Mesenchymal stem cell (in vitro differentiated cells and primary cell): ENCODE measurements at regions not wholly inside any gene's neighbourhood (a gene's known extent, or its start where the extent isn't known, plus 50 kb on each side); places are given as distances from the start of the nearest gene placed in this dataset.

ENCODE experiments used
- DNase-seq: peaks from one replicate; pipeline ENCODE4 v3.0.0-alpha.2; 2013
- H2AFZ ChIP-seq: one replicate; pipeline ENCODE4 v1.6.1; 2013; ENCODE audit warnings: low read depth, mild to moderate bottlenecking, control low read depth, inconsistent platforms, low read length, moderate library complexity
- H2AK5ac ChIP-seq: 2 replicates; pipeline ENCODE4 v1.6.1; 2013; ENCODE audit warnings: low read length, moderate library complexity, mild to moderate bottlenecking, inconsistent platforms; ENCODE audit not compliant: severe bottlenecking
- H2BK120ac ChIP-seq: one replicate; pipeline ENCODE4 v1.6.1; 2013; ENCODE audit warnings: low read depth, mild to moderate bottlenecking, inconsistent platforms, low read length, moderate library complexity
- H2BK12ac ChIP-seq, 2 experiments: one replicate each; pipeline ENCODE4 v1.6.1; 2013; ENCODE audit warnings: inconsistent platforms in 2 of 2, low read length in 2 of 2, mild to moderate bottlenecking in 2 of 2, moderate library complexity in 2 of 2, control low read depth in 1 of 2
- H2BK15ac ChIP-seq: one replicate; pipeline ENCODE4 v1.6.1; 2013; ENCODE audit warnings: mild to moderate bottlenecking, low read depth, inconsistent platforms; ENCODE audit not compliant: poor library complexity, severe bottlenecking
- H2BK5ac ChIP-seq: 2 replicates; pipeline ENCODE4 v1.6.1; 2013; ENCODE audit warnings: low read depth, mild to moderate bottlenecking, low read length, control low read depth, inconsistent platforms; ENCODE audit not compliant: poor library complexity, severe bottlenecking
- H3K14ac ChIP-seq, 2 experiments: one replicate each; pipeline ENCODE4 v1.6.1; 2013; ENCODE audit warnings: inconsistent platforms in 2 of 2, low read length in 2 of 2, control low read depth in 1 of 2, mild to moderate bottlenecking in 1 of 2, moderate library complexity in 1 of 2
- H3K18ac ChIP-seq, 2 experiments: one replicate each; pipeline ENCODE4 v1.6.1; 2013; ENCODE audit warnings: inconsistent platforms in 2 of 2, low read length in 2 of 2, control low read depth in 1 of 2, low read depth in 1 of 2, mild to moderate bottlenecking in 1 of 2
- H3K23ac ChIP-seq, 2 experiments: one replicate each; pipeline ENCODE4 v1.6.1; 2013; ENCODE audit warnings: inconsistent platforms in 2 of 2, low read length in 2 of 2, mild to moderate bottlenecking in 2 of 2, moderate library complexity in 2 of 2, control low read depth in 1 of 2
- H3K27ac ChIP-seq: 2 replicates; pipeline ENCODE4 v1.5.1; 2013; ENCODE audit warnings: mild to moderate bottlenecking, moderate library complexity, low read length, control low read depth, inconsistent platforms; ENCODE audit not compliant: poor library complexity, severe bottlenecking
- H3K27me3 ChIP-seq, 2 experiments: 2 replicates each; pipeline versions ENCODE4 v1.6.1 to v1.7.0; 2013; ENCODE audit warnings: low read length in 2 of 2, mild to moderate bottlenecking in 2 of 2, moderate library complexity in 2 of 2, control low read depth in 1 of 2, inconsistent platforms in 1 of 2; ENCODE audit not compliant: control insufficient read depth in 1 of 2, insufficient read depth in 1 of 2
- H3K36me3 ChIP-seq, 2 experiments: 2 replicates each; pipeline versions ENCODE4 v1.6.1 to v1.7.0; 2013; ENCODE audit warnings: low read length in 2 of 2, control low read depth in 1 of 2, inconsistent platforms in 1 of 2, low read depth in 1 of 2, mild to moderate bottlenecking in 1 of 2; ENCODE audit not compliant: insufficient read depth in 2 of 2, control insufficient read depth in 1 of 2
- H3K4ac ChIP-seq, 2 experiments: one replicate each; pipeline ENCODE4 v1.6.1; 2013; ENCODE audit warnings: inconsistent platforms in 2 of 2, low read length in 2 of 2, mild to moderate bottlenecking in 2 of 2, moderate library complexity in 2 of 2, control low read depth in 1 of 2, low read depth in 1 of 2
- H3K4me1 ChIP-seq: 2 replicates; pipeline ENCODE4 v1.6.1; 2013; ENCODE audit warnings: low read depth, low read length, control low read depth; ENCODE audit not compliant: control insufficient read depth, insufficient read depth
- H3K4me2 ChIP-seq: 2 replicates; pipeline ENCODE4 v1.6.1; 2013; ENCODE audit warnings: low read length, mild to moderate bottlenecking, inconsistent platforms; ENCODE audit not compliant: poor library complexity, severe bottlenecking
- H3K4me3 ChIP-seq, 2 experiments: 2 replicates each; pipeline versions ENCODE4 v1.5.1 to v1.7.0; 2013; ENCODE audit warnings: low read length in 2 of 2, mild to moderate bottlenecking in 2 of 2, control low read depth in 1 of 2, low read depth in 1 of 2; ENCODE audit not compliant: insufficient read depth in 1 of 2
- H3K79me1 ChIP-seq: replicated peaks from 2 replicates; pipeline ENCODE4 v1.6.1; 2013; ENCODE audit warnings: mild to moderate bottlenecking, control low read depth, low read length, inconsistent platforms; ENCODE audit not compliant: poor library complexity, severe bottlenecking
- H3K9ac ChIP-seq: 2 replicates; pipeline ENCODE4 v1.7.0; 2013; ENCODE audit warnings: mild to moderate bottlenecking, low read length, moderate library complexity
- H3K9me3 ChIP-seq: 2 replicates; pipeline ENCODE4 v1.7.0; 2013; ENCODE audit warnings: mild to moderate bottlenecking, low read length; ENCODE audit not compliant: control insufficient read depth
- H4K8ac ChIP-seq: one replicate; pipeline ENCODE4 v1.6.1; 2013; ENCODE audit warnings: inconsistent platforms, mild to moderate bottlenecking, low read length, moderate library complexity
- H4K91ac ChIP-seq: one replicate; pipeline ENCODE4 v1.6.1; 2013; ENCODE audit warnings: mild to moderate bottlenecking, low read length, inconsistent platforms
- WGBS: methylation state at CpG from one replicate; pipeline ENCODE4 v1.1.7; 2013; ENCODE audit warnings: mixed read lengths; 5-methylcytosine and 5-hydroxymethylcytosine counted together

- Histone ChIP-seq H2AFZ (no peak overlapping the region), H3K27me3 (no peaks in the 10 kb centered on the region), H2BK5ac (no peak overlapping the region), H3K9ac (no peak overlapping the region), H3K4ac (no peak overlapping the region), H3K9me3 (no peaks in the 10 kb centered on the region), H4K91ac (peak overlapping the region; percentile 35), H4K8ac (no peak overlapping the region), H3K36me3 (no peaks in the 10 kb centered on the region), H3K18ac (peak overlapping the region in 1 of 2 experiments; percentile 52), H2BK120ac (no peak overlapping the region), H3K4me1 (peaks cover 15% of the 10 kb centered on the region), H2AK5ac (peak overlapping the region; percentile 37), H3K23ac (no peak overlapping the region), H2BK12ac (peak overlapping the region in 1 of 2 experiments; percentile 35), H3K79me1 (no peaks in the 10 kb centered on the region), H3K14ac (no peak overlapping the region), H3K4me2 (no peak overlapping the region), H2BK15ac (no peak overlapping the region), H3K4me3 (no peak overlapping the region), H3K27ac (peak overlapping the region; percentile 98)
- no peak for DNase-seq
- WGBS, result 100% methylated on average over 1 of the region's 1 CpG
These were observed 326.9 kb downstream of the SLITRK5 start for GRCh38 chr13:87998081-87998480.

GRCh38 chr13:87999240-87999700 is 328.1 kb downstream of the SLITRK5 start:
- no peak overlapping the region for H3K9ac ChIP-seq
- no peak overlapping the region for H2BK120ac ChIP-seq
- peak overlapping the region; percentile 76 for H2BK5ac ChIP-seq
- H2BK15ac ChIP-seq, result no peak overlapping the region
- no peak overlapping the region for H3K4me3 ChIP-seq
- no peak overlapping the region for H2AK5ac ChIP-seq
- 3% methylated on average over 1 of the region's 1 CpG for WGBS
- H3K27me3 ChIP-seq, result no peaks in the 10 kb centered on the region
- H3K36me3 ChIP-seq, result no peaks in the 10 kb centered on the region
- H3K18ac ChIP-seq, result no peak overlapping the region
- H3K4me2 ChIP-seq, result no peak overlapping the region
- H4K8ac ChIP-seq, result peak overlapping the region; percentile 35
- no peaks in the 10 kb centered on the region for H3K79me1 ChIP-seq
- peak; percentile 53 for DNase-seq
- H3K4ac ChIP-seq, result no peak overlapping the region
- no peak overlapping the region for H4K91ac ChIP-seq
- no peak overlapping the region for H2BK12ac ChIP-seq
- no peak overlapping the region for H3K23ac ChIP-seq
- no peaks in the 10 kb centered on the region for H3K9me3 ChIP-seq
- H3K27ac ChIP-seq, result peak overlapping the region; percentile 98
- H3K4me1 ChIP-seq, result peaks cover 15% of the 10 kb centered on the region
- no peak overlapping the region for H3K14ac ChIP-seq
- no peak overlapping the region for H2AFZ ChIP-seq

- peak overlapping the region; percentile 43 to 94 for H2BK12ac ChIP-seq
- H2BK5ac ChIP-seq, result peak overlapping the region; percentile 93
- no peak overlapping the region for H3K4me2 ChIP-seq
- H2BK120ac ChIP-seq, result no peak overlapping the region
- H4K91ac ChIP-seq, result peak overlapping the region; percentile 5
- no peak overlapping the region for H3K9ac ChIP-seq
- H3K14ac ChIP-seq, result no peak overlapping the region
- peak overlapping the region; percentile 96 for H3K27ac ChIP-seq
- no peak overlapping the region for H3K4me3 ChIP-seq
- H3K4me1 ChIP-seq, result peaks cover 15% of the 10 kb centered on the region
- peak overlapping the region in 1 of 2 experiments; percentile 59 for H3K18ac ChIP-seq
- H2AK5ac ChIP-seq, result peak overlapping the region; percentile 5
- peak; percentile 40 for DNase-seq
- H3K4ac ChIP-seq, result peak overlapping the region in 1 of 2 experiments; percentile 62
- H3K27me3 ChIP-seq, result no peaks in the 10 kb centered on the region
- H3K79me1 ChIP-seq, result no peaks in the 10 kb centered on the region
- H2BK15ac ChIP-seq, result no peak overlapping the region
- H3K36me3 ChIP-seq, result no peaks in the 10 kb centered on the region
- H3K23ac ChIP-seq, result no peak overlapping the region
- 90% methylated on average over 1 of the region's 1 CpG for whole genome bisulfite sequencing
- no peaks in the 10 kb centered on the region for H3K9me3 ChIP-seq
- peak overlapping the region; percentile 41 for H4K8ac ChIP-seq
- H2AFZ ChIP-seq, result no peak overlapping the region
These were observed 328.6 kb downstream of the SLITRK5 start for GRCh38 chr13:87999788-88000187.

- Histone ChIP-seq H3K4me3 (no peak overlapping the region), H2BK5ac (peak overlapping the region; percentile 93), H3K4me1 (peaks cover 15% of the 10 kb centered on the region), H3K9me3 (no peaks in the 10 kb centered on the region), H2BK120ac (no peak overlapping the region), H4K91ac (peak overlapping the region; percentile 36), H3K9ac (no peak overlapping the region), H4K8ac (peak overlapping the region; percentile 41), H3K14ac (no peak overlapping the region), H3K36me3 (no peaks in the 10 kb centered on the region), H3K23ac (no peak overlapping the region), H2BK15ac (no peak overlapping the region), H3K18ac (peak overlapping the region; percentile 58 to 59), H3K79me1 (peaks cover 3% of the 10 kb centered on the region), H2AK5ac (peak overlapping the region; percentile 29), H3K27me3 (no peaks in the 10 kb centered on the region), H3K4me2 (no peak overlapping the region), H3K4ac (peak overlapping the region in 1 of 2 experiments; percentile 62), H3K27ac (peak overlapping the region; percentile 96), H2BK12ac (peak overlapping the region; percentile 43 to 94), H2AFZ (no peak overlapping the region)
- 62% methylated on average over 3 of the region's 3 CpGs for WGBS
- peak; percentile 55 for DNase-seq
These were observed 329.1 kb downstream of the SLITRK5 start for GRCh38 chr13:88000239-88000638.
